CD4-positive, alpha-beta T cell treated with Interleukin-4 for 1 hour (primary cell): ENCODE measurements at regions not wholly inside any gene's neighbourhood (a gene's known extent, or its start where the extent isn't known, plus 50 kb on each side); places are given as distances from the start of the nearest gene placed in this dataset.

ENCODE experiments used
- DNase-seq, 2 donors: peaks; one replicate each; pipeline ENCODE4 v3.0.0-alpha.2; 2020 to 2022

DNA sequence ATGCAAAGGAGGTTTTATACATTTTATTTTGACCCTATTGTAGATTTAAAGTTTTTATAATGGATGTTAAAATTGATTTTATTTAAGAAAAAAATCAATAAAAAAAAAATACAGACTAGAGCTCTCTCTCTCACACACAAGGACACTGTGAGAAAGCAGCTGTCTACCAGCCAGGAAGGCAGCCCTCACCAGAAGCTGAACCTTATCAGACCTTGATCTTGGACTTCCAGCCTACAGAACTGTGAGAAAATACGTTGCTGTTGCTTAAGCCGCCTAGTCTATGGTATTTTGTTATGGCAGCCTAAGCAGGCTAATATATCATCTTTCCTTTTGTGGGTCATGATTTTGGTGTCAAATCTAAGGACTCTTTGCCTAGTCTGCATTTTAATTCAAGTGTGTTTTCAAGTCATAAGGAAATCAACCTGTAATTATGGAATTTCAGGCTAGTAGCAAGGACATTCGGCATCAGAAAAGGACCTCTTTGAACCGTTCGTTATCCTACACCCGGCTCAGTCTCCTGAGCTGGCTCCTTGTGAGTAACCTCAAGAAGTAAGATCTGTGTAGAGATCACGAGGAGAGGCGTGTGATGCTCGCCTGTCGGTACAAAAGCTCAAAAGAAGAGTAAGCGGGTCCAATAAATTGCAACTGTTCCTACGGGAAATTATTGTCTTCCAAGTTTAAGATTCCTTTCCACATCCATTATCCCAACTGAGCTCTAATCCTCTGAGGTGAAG is 98.2 kb downstream of the PDCL3 start:
- no peak for DNase-seq

DNA sequence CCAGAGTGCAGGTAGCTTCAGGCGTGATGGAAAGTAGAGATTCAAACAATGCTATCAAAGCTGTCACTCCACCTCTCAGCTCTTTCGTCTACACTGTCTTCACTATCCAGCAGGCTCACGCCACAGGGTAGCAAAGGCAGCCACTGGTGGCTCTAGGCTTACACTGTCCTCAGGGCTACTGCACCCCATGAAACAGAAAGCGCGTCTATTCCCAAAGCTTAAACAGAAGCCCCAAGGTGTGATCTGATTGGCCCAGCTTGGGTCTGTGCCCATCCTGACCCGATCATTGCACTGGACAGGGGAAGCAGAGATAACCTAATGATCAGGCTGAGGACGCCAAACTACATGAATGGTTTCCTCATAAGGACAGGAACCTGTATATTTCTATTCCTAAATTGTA is 100.1 kb downstream of the PDCL3 start:
- DNase-seq: no peak

DNA sequence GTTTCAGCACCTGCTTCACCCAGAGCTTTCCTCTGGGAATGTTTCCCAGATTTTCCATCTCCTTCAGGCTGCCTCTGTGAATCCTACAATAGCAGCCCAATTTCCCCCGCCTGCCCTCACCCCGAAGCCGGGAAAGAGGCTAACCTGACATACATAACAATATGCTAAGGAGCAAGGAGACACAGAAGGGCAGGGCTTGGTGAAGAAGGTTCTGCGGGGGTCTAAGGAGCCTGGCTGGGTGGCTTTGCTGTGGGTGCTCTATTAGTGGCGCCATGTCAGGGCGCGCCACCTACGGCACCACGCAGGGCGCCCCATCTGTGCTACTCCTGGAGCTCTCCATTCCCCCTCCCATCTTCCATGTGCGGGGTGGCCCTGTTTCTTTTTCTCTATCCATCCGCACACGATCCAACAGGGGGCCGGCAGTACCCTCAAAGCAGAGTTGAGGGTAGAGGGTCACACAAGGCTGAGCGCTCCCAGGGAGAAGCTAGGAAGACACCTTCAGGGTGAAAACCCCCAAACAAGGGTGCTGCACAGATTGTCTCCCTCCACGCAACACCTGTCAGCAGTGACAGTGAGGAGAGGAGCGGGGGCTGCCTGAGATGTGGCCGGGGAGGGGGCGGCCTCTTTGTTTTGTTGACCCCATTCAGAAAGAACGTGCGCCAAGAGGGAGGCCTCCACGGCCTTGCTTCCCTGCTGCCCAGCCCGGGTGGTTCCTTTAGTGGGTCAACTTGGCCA is 101.4 kb downstream of the PDCL3 start:
- DNase-seq: no peak

DNA sequence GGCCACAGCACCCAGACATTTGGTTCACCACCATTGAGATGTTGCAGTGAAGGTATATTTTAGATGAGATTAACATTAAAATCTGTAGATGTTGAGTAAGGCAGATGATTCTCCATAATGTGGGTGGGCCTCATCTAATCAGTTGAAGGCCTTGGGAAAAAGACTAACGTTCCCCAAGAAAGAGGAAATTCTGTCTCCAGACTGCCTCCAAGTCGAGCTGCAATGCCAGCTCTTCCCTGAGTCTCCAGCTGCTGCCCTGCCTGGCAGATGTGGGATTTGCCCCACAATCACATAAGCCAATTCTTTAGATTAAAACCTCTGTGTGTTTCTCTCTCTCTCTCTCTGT is 101.9 kb downstream of the PDCL3 start:
- no peak for DNase-seq

DNA sequence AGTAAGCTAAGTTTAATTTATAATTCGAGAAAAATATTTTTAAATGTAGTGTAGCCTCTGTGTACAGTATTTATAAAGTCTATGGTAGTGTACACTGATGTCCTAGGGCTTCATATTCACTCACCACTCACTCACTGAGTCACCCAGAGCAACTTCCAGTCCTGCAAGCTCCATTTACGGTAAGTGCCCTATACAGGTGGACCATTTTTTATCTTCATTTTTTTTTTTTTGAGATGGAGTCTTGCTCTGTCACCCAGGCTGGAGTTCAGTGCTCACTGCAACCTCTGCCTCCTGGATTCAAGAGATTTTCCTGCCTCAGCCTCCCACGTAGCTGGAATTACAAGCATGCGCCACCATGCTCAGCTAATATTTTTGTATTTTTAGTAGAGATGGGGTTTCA is 104.2 kb downstream of the PDCL3 start:
- DNase-seq: no peak

DNA sequence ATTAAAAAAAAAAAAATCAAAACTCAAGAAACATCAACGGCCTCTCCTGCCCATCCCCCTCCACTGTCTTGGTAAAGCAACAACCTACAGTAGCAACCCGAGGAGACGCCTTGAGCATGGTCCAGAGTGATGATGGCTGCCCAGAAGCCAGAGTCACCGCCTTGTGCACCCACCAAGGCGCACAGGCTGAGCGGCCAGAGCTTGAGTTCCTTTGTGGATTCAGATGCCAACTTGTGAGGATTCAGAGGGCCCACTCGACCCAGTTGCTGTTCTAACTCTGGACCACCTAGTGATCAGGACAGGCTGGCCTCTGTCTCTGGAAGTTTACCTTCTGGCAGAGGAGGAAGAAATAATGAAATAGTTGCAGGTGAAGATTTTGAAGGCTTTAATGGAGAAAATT is 105.0 kb downstream of the PDCL3 start:
- no peak for DNase-seq

DNA sequence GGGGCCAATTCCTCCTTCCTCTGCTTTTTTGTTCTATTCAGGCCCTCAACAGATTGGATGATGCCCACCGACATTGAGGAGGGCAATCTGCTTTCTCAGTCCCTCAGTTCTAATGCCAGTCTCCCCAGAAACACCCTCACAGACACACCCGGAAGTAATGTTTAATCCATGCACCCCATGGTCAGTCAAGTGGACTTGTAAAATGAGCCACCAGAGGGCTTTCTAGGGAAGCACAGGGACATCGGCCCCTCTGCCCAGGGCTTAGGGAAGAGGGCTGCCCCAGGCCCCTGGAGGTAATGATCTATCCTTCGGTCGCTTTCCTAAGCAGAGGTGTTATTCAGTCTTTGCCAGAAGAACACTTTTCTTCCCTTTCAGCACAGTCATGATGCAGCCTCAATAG is 107.4 kb downstream of the PDCL3 start:
- no peak for DNase-seq

DNA sequence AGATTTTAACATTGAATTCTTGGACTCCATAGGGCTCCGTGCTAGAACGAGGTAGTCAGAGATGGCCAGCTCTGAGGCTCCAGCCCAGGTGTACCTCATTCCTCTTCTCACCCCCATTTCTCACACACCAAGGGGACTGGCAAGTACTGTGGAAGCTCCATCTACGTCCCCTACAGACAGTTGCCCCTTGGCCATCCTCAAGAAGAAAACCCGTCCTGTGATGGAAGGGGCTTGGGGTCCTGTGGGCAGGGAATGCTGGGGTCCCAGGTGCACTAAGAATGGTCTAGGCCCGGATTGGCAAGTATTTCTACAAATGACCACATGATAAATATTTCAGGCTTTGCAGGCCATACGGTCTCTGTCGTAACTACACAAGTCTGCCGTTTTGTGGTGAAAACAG is 110.3 kb downstream of the PDCL3 start:
- no peak for DNase-seq

DNA sequence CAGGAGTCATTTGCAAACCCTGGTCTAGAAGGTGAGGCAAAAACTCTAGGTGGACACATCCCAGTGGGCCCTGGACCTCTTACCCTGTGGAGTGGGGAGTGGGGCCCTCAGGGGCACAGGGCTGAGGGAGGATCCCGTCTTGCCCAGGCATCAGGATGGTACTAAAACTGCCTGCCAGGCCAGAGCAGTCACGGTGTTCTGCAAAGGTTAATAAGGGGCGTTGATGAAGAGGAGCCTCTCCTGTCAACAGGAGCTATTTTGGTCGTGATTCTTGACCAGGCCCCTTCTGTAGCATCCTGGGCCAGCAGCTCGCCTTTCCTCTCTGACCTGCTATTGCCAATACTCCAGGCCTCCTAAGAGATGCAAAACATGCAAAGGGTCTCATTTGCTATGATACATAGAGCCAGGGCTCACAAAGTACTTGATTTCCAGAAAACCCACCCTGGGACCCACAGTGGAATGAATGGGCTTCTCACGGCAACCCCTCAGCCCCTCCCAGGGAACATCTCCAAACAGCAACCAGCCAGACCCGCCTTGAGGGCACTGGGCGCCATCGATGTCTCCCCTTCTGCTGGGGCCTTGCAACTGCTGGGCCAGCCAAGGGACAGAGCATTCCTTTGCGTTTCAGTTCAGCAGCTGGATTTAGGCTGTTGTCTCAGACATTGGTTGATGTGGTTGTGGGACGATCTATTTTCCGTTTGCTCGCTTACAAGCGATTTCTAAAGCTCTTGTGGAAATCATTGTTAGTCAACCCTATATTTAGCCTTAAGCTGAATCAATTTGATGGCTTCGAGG is 111.1 kb downstream of the PDCL3 start:
- no peak for DNase-seq

DNA sequence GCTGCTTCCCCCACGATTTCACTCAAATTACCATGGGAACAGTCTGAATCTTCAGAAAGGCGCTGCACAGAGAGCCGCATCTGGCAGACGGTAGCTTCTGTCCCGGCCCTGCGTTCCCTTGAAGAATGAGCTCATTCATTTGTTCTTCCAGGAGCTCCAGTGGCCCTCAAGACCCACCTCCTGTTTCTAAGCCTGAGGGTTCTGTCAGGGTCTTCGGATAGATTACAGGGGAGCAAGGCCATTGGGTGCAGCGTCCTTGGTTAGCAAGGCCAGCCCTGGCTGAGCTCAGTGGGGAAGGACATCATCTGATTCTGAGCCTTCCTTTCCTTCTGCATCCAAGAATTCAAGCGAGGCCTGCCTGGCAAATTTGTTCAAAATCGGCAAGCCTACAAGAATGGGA is 111.9 kb downstream of the PDCL3 start:
- DNase-seq: no peak

DNA sequence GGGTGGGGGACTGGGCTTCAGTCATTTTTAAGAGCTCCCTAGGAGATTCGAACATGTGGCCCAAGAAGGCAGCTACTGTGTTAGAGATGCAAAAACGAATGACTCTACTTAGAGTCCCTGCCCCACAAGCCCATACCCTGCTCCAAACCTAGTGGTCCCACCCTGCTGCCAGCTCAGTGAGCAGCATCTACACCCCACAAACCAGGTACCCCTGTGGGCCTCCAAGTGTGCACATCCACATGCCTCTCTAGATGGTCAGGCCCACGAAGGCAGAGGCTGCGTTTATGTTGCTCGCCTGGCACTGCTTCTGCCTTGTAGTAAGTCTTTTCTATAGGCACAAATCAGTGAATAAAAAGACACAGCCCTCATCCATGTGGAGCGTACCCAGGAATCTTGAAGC is 112.6 kb downstream of the PDCL3 start:
- no peak for DNase-seq

DNA sequence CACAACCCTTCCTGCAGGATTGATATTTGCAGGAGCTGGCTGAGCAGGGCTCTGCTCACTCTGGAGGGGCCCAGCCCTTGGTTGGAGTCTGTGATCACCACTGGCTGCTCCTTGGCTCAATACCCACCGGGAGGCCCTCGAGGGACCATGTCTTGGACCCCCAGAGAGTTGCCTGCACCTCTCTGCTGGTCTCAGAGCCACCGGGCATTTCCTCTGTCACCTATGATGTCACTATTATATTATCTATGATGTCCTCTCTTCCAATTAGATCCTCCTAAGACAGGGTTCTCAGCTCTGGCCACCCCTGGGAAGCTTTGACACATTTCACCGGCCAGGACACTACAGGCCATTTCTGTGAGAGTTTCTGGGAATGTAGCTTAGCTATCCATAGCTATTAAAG is 113.1 kb downstream of the PDCL3 start:
- no peak for DNase-seq

DNA sequence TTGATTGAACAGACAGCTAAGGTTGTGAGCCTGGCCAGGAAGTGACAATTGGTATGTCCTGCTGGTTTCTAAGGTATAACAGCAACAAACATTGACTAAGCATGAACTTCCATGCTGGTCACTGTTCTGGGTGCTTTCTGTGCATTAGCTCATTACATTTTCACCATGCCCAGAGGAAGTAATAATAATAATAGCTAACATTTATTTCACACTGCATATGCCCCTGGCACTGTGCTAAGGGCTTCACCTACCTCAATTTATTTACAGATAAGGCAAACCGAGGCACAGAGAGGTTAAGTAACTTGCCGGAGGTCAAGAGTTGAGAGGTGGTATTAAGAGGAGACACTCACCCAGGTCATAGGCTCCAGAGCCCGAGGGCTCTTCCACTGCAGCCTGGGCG is 113.6 kb downstream of the PDCL3 start:
- DNase-seq: no peak

DNA sequence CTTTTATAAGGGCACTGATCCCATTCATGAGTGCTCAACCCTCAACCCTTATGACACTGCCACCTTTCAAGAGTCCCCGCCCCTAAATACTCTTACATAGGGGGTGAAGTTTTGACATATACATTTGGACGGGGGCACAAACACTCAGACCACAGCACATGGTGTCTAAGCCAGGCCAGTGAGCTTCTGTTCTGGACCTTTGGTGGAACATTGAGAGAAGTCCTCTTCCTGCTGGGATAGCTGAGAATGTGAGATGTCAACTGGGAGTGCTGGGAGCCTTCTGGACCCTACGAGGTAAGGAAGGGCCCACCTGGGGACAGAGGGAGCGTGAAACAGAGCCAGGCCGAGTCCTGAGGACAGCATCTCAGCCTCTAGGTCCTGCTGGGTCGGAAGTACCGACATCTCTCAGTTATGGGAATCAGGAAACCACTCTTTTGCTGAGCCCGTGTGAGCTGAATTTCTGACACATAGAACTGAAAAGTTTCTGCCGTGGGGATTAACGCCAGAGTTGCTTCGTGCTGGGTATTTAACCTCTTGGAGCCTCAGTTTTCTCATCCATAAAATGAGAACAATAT is 114.9 kb downstream of the PDCL3 start:
- no peak for DNase-seq

DNA sequence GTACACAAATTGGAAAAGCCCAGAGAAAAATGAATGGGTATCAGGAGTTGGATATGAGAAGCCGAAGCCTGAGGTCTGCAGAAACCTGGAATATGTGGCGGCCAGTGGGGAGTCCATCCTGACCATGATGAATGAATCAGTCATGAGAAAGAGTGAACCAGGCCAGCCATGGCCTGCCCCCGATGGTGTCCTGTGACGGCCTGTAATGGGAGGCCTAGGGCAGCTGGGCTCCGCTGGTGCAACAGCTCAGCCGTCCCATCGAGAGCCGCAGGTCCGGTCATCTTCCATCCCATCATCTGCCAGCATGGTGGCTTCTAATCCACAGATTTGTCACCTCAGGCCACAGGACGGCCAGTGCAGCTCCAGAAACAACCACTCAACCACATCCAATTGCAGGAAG is 116.4 kb downstream of the PDCL3 start:
- DNase-seq: no peak

DNA sequence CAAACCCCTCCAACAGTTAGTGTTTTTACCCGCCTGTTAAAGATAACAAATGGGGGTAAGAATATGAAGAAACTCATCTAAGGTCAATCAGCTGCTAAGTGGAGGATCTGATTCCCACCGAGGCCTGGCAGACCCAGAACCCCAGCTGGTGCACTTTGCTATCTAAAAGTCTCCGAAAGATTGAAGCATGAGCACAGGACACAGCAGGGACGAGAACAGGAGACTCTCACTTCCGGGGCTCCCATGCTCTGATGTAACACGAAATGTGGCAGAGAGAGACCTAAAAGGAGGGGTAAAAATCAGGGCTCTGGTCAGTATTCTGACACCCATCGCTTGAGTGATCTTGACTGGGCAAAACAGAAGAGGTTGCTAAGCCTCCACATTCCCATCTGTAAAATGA is 119.7 kb downstream of the PDCL3 start:
- no peak for DNase-seq

DNA sequence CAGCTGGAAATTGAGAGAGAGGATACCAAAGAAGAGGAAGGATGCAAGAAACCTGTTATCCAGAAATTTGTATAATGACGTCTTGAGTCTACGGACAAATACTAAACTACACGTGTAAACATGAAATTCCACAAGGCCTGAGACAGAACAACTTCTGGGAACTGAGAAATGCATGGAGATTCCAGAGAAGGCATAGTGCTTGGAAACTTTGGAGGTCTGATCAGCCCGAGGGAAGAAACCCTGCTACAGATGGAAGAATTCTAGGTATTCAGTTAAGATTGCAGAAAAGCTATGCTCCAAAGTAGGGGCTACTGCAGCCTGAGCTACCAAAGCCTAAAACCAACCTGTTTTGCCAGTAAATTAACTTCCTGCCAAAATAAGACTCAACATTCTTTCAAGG is 120.4 kb downstream of the PDCL3 start:
- no peak for DNase-seq

DNA sequence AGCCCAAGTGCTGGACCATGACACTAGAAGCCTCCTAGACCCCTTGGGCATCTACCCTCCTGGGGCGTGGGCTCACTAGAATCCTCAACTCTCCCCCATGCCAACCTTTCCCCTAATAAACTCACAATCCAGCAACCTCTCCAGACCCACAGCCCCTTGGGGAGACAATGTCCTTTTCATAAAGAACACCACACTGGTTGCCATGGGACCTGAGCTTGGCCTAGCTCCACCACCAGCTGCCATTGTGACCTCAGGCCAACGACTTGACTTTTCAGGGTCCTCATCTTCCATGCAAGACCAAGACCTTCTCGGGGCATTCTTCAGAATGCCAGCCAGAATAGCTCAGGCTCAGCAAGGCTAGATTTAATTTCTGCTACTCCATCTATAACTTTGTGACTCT is 128.1 kb upstream of the NPAS2 start:
- DNase-seq: no peak

DNA sequence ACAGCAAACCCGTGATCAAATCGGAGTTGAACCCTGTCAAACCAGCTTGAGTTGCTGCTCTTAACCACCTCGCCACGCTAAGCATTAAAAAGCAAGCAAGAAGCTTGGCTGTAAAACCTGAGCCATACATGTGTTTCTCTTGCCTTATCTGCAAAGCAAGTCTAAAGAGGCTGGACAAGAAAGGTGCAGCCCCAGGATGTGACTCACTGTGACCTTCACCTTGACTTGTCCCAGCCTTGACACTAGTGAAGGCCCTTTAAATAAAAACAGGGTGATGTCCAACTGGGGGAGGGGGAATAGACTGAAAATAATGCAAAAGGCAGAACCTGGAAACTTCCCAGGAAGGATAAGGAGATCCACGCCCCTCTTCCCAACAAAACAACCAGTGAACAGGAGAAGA is 127.6 kb upstream of the NPAS2 start:
- no peak for DNase-seq

DNA sequence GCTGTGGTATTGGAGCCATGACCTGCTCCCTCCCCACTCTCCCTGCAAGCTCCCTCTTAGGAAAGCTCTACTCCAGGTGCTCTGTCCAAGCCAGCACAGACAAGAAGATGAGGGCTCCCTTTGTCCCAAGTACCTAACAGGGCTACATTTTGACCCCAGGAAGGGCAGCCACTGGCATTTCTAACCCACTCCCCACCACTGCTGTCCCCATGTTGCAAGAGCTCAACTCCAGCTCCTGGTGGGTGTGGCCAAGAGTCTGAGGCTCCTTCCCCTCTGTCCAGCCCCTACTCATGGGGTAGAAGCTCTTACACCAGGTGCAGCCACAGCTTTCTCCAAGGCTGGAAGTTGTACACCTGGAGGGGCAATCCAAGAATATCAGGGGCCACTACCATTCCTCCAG is 127.0 kb upstream of the NPAS2 start:
- no peak for DNase-seq

DNA sequence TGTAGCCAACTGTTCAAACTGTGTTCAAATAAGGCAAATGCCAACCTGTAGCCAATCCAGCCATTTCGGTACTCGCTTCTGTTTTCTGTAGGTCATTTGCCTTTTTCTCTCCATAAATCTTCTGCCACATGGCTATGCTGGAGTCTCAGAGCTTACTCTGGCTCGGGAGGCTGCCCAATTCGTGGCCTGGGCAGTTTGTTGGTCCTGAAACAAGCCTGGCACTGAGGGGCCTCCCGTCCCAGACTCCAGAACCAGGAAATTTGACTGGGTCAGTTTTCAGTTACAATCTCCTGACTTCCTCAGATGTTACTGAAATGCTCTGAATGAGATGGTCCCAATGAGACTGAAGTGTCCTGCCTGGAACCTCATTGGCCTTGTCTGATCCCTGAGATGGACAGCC is 120.8 kb upstream of the NPAS2 start:
- DNase-seq: no peak

DNA sequence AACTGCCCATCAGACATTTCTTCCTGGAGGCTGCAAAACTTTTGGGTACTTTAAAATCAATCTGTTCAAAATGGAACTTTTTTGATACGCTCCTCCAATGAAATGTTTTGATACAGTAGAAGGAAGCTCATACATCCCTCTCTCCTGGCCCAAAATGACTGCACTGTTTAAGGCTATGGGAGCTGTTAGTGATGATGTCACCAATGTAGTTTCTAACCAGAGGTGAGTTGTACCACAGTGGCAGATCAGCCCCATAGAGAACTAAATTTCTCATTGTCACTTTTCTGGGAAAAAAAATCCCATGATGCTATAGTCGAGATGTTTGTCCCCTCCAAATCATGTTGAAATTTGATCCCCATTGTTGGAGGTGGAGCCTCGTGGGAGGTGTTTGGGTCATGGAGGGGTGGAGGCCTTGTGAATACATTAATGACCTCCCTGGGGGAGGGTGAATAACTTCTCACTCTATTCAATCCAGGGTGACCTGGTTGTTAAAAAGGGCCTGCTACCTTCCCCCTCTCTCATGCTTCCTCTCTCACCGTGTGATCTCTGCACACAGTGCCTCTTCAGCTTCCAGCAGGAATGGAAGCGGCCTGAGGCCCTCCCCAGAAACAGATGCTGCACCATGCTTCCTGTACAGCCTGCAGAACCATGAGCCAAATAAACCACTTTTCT is 117.4 kb upstream of the NPAS2 start:
- DNase-seq: no peak

DNA sequence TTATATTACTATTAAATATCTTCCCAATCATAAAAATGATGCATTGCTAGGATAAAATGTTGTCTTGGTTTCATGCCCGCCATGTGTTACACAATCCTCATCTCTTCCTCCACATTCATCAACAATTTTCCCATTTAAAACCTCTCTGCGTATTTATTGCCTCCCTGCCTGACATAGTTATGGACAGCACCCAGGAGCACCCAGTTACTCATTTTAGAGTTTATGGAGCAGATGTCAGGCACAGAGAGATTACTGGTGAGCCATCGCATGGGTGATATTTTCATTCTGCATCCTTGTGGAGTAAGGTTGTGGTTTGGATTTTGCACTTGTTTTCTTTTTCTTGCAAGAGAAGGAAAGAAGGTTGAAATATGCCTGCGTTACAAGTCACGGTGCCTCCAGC is 116.7 kb upstream of the NPAS2 start:
- no peak for DNase-seq
